Natural killer cell (primary cell): ENCODE measurements at regions not wholly inside any gene's neighbourhood (a gene's known extent, or its start where the extent isn't known, plus 50 kb on each side); places are given as distances from the start of the nearest gene placed in this dataset.

ENCODE experiments used
- ATAC-seq, 3 donors: fragments of 150-1000 bp in 2 of 3; fragments of 200-7000 bp in 1 of 3; cut with Tn5 transposase; 1 replicate in 1 of 3; 2 replicates in 2 of 3; pipeline ENCODE4 v1.10.0; 2021; ENCODE audit warnings: mild to moderate bottlenecking in 2 of 3, moderate library complexity in 2 of 3
- DNase-seq, 2 donors: peaks; one replicate each; pipeline versions ENCODE4 v3.0.0 to v3.0.0-alpha.2; 2013 to 2021; ENCODE audit warnings: mixed read lengths in 1 of 2
- H3K27ac ChIP-seq: one replicate; pipeline ENCODE4 v1.5.1; 2013; ENCODE audit warnings: mild to moderate bottlenecking, low read length
- H3K27me3 ChIP-seq: one replicate; pipeline ENCODE4 v1.6.1; 2013; ENCODE audit warnings: low read length; ENCODE audit not compliant: control insufficient read depth, insufficient read depth
- H3K36me3 ChIP-seq: one replicate; pipeline ENCODE4 v1.6.1; 2013; ENCODE audit warnings: low read length; ENCODE audit not compliant: control insufficient read depth, insufficient read depth
- H3K4me1 ChIP-seq: one replicate; pipeline ENCODE4 v1.6.1; 2013; ENCODE audit warnings: low read length; ENCODE audit not compliant: control insufficient read depth, insufficient read depth
- H3K4me3 ChIP-seq: one replicate; pipeline ENCODE4 v1.5.1; 2013; ENCODE audit warnings: low read length
- H3K9me3 ChIP-seq: one replicate; pipeline ENCODE4 v1.6.1; 2013; ENCODE audit warnings: low read length; ENCODE audit not compliant: control insufficient read depth, insufficient read depth
- H3K27ac Mint-ChIP-seq, 2 donors: one replicate each; pipeline ENCODE4 v1.8.0; 2022; ENCODE audit warnings: mild to moderate bottlenecking in 2 of 2, mixed read lengths in 2 of 2, moderate library complexity in 1 of 2
- H3K27me3 Mint-ChIP-seq, 2 donors: one replicate each; pipeline ENCODE4 v1.8.0; 2022; ENCODE audit warnings: low read depth in 2 of 2, mixed read lengths in 2 of 2
- H3K36me3 Mint-ChIP-seq: one replicate; pipeline ENCODE4 v1.8.0; 2022; ENCODE audit warnings: mixed read lengths
- H3K4me1 Mint-ChIP-seq, 2 donors: one replicate each; pipeline ENCODE4 v1.8.0; 2022; ENCODE audit warnings: mixed read lengths in 2 of 2
- H3K4me3 Mint-ChIP-seq: one replicate; pipeline ENCODE4 v1.8.0; 2022; ENCODE audit warnings: mild to moderate bottlenecking, moderate library complexity, mixed read lengths
- H3K9me3 Mint-ChIP-seq, 2 donors: one replicate each; pipeline ENCODE4 v1.8.0; 2022; ENCODE audit warnings: mixed read lengths in 2 of 2
- WGBS: methylation state at CpG from one replicate; pipeline ENCODE4 v1.1.7; 2013; ENCODE audit warnings: missing lambda C conversion rate; ENCODE audit not compliant: insufficient coverage; 5-methylcytosine and 5-hydroxymethylcytosine counted together
- intact Hi-C: fragments of 100-400 bp; cut with micrococcal nuclease; formaldehyde crosslinking; loops from one replicate; pipeline ENCODE4 v1.14.2; 2022
- TF ChIP-seq, protein P1 (sequence below): fragments of 200-600 bp; IDR thresholded peaks from one replicate; pipeline ENCODE4 v1.8.0; 2022; ENCODE audit warnings: antibody characterized with exemption

DNA sequence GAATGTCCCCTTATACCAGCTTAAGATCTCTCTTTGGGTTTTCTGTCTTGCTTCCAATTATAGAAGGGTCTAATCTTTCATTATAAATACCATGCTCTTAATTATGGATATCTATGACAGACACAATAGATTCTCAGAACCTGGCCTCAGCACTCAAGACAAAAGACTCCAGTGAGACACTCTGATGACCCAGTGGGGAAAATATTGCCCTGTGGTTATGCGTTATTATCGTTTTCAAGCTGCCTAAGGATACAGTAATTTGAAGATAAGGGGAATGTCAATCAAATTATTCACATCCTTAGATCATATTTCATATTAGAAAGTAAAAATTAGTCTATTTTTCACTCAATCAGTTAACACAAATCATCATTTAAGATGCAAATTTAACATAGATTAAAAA lies 748.8 kb downstream of the XPNPEP1 start:
- H3K36me3 ChIP-seq = no peaks in the 10 kb centered on the region
- Mint-ChIP-seq H3K27me3 (no peaks in the 10 kb centered on the region), H3K4me1 (no peaks in the 10 kb centered on the region), H3K4me3 (no peak overlapping the region), H3K36me3 (no peaks in the 10 kb centered on the region), H3K27ac (no peak overlapping the region), H3K9me3 (peaks cover 7 to 14% of the 10 kb centered on the region in 2 donors)
- H3K4me3 ChIP-seq = no peak overlapping the region
- intact Hi-C loops = no loop called here
- TF ChIP-seq, protein P1, sequence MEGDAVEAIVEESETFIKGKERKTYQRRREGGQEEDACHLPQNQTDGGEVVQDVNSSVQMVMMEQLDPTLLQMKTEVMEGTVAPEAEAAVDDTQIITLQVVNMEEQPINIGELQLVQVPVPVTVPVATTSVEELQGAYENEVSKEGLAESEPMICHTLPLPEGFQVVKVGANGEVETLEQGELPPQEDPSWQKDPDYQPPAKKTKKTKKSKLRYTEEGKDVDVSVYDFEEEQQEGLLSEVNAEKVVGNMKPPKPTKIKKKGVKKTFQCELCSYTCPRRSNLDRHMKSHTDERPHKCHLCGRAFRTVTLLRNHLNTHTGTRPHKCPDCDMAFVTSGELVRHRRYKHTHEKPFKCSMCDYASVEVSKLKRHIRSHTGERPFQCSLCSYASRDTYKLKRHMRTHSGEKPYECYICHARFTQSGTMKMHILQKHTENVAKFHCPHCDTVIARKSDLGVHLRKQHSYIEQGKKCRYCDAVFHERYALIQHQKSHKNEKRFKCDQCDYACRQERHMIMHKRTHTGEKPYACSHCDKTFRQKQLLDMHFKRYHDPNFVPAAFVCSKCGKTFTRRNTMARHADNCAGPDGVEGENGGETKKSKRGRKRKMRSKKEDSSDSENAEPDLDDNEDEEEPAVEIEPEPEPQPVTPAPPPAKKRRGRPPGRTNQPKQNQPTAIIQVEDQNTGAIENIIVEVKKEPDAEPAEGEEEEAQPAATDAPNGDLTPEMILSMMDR = no peak
- no peaks in the 10 kb centered on the region for H3K4me1 ChIP-seq
- H3K27ac ChIP-seq = no peak overlapping the region
- no peak for DNase-seq
- no CpG with 5 or more reads among the region's 2 CpGs for WGBS
- H3K27me3 ChIP-seq = no peaks in the 10 kb centered on the region
- H3K9me3 ChIP-seq = peaks cover 2% of the 10 kb centered on the region
- no peak for ATAC-seq

DNA sequence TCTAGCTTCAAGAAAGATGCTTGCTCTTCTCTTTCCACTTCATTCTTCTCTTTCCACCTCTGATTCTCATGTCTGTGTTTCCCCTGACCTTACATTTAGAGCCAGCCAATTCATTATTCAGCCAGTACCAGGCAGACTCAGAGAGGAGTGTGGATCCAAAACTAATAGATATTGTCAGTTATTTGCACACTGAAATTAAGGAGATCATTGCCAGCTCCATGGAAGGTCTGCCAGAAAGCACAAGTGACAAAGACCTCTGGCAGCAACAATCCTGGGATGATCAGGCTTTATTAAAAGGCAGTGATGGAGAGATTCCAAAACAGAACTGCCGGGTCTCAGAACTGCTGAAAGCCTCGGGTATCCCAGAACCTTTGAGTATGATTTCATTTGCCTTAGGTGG lies 749.4 kb downstream of the XPNPEP1 start:
- 57% methylated on average over 2 of the region's 2 CpGs for WGBS
- Histone ChIP-seq H3K9me3 (peaks cover 2% of the 10 kb centered on the region), H3K27me3 (no peaks in the 10 kb centered on the region), H3K27ac (no peak overlapping the region), H3K36me3 (no peaks in the 10 kb centered on the region), H3K4me3 (no peak overlapping the region), H3K4me1 (no peaks in the 10 kb centered on the region)
- no peak for DNase-seq
- no peak for ATAC-seq
- Mint-ChIP-seq H3K9me3 (peaks cover 7 to 11% of the 10 kb centered on the region in 2 donors), H3K27me3 (no peaks in the 10 kb centered on the region), H3K4me1 (no peaks in the 10 kb centered on the region), H3K4me3 (no peak overlapping the region), H3K27ac (no peak overlapping the region), H3K36me3 (no peaks in the 10 kb centered on the region)
- TF ChIP-seq, protein P1 = no peak
- intact Hi-C loops = no loop called here

DNA sequence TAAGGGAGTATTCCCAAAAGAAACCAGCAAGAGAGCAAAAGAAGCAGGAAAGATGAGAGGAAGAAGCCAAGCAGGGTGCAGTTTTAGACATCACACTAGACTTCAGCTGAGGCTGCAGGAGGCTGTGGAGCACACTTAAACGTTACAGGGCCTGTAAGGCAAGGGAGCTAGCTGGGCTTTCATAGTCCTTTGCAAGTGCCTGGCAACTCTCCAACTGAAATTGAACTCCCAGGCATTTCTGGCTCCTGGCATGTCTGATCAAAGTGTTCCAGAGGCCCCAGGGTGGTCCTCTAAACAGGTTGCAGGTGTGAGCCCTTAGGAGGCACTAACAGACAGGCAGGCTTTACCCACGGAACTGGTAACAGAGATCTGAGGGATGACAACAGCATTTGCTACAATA lies 750.2 kb downstream of the XPNPEP1 start:
- Mint-ChIP-seq H3K4me1 (no peaks in the 10 kb centered on the region), H3K4me3 (no peak overlapping the region), H3K36me3 (no peaks in the 10 kb centered on the region), H3K27ac (no peak overlapping the region), H3K27me3 (no peaks in the 10 kb centered on the region), H3K9me3 (peaks cover 7 to 11% of the 10 kb centered on the region in 2 donors)
- Histone ChIP-seq H3K9me3 (peaks cover 2% of the 10 kb centered on the region), H3K27me3 (no peaks in the 10 kb centered on the region), H3K36me3 (no peaks in the 10 kb centered on the region), H3K4me1 (no peaks in the 10 kb centered on the region), H3K27ac (no peak overlapping the region), H3K4me3 (no peak overlapping the region)
- whole genome bisulfite sequencing = 42% methylated on average over 2 of the region's 2 CpGs
- TF ChIP-seq, protein P1 = no peak
- DNase-seq (no peak), ATAC-seq (no peak)
- intact Hi-C loops = no loop called here

DNA sequence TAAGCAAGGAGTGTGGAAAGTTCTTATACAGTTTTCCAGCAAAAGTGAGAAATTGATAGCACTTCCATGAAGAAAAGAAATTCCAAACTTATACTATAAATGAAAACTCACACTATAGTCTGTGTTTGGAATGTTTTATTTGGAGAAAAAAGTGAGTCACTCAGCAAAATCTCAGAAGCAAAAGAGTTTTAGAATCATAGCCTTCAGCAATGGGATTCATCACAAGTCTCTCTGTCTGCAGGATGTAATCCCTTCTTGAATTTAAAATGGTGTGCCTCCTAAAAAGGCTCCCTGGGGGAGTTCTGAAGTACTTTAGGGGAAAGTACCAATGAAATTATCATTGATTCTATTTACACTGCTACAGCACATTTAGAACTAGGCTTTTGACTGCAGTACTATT lies 756.4 kb downstream of the XPNPEP1 start:
- no peak for ATAC-seq

More for the DNA sequence above, 756.4 kb downstream of the XPNPEP1 start:
- Histone ChIP-seq H3K4me3 (no peak overlapping the region), H3K27ac (no peak overlapping the region), H3K36me3 (no peaks in the 10 kb centered on the region), H3K27me3 (no peaks in the 10 kb centered on the region), H3K4me1 (no peaks in the 10 kb centered on the region), H3K9me3 (no peaks in the 10 kb centered on the region)
- H3K4me3 Mint-ChIP-seq = no peak overlapping the region
- no peaks in the 10 kb centered on the region for H3K36me3 Mint-ChIP-seq
- H3K9me3 Mint-ChIP-seq = peaks cover 8 to 12% of the 10 kb centered on the region in 2 donors
- no peaks in the 10 kb centered on the region for H3K4me1 Mint-ChIP-seq
- no peak for DNase-seq
- intact Hi-C loops = no loop called here
- no peaks in the 10 kb centered on the region for H3K27me3 Mint-ChIP-seq
- H3K27ac Mint-ChIP-seq = no peak overlapping the region
- TF ChIP-seq, protein P1 = no peak
